Upper lobe of right lung (tissue), 1 donor: ENCODE measurements at regions not wholly inside any gene's neighbourhood (a gene's known extent, or its start where the extent isn't known, plus 50 kb on each side); places are given as distances from the start of the nearest gene placed in this dataset.

Source experiments
- ATAC-seq: fragments of 200-7000 bp; cut with Tn5 transposase; one replicate; pipeline ENCODE4 v1.9.1; 2020; ENCODE audit warnings: mild to moderate bottlenecking, moderate library complexity
- DNase-seq: peaks from one replicate; pipeline ENCODE4 v3.0.0-alpha.2; 2020
- H3K27ac ChIP-seq: fragments of 200-600 bp; one replicate; pipeline ENCODE4 v1.8.0; 2022
- H3K27me3 ChIP-seq: fragments of 200-600 bp; one replicate; pipeline ENCODE4 v1.8.0; 2022; ENCODE audit warnings: mild to moderate bottlenecking
- H3K36me3 ChIP-seq: fragments of 200-600 bp; one replicate; pipeline ENCODE4 v1.8.0; 2022
- H3K4me1 ChIP-seq: fragments of 200-600 bp; one replicate; pipeline ENCODE4 v1.8.0; 2022
- H3K4me3 ChIP-seq: fragments of 200-600 bp; one replicate; pipeline ENCODE4 v1.8.0; 2022; ENCODE audit warnings: mild to moderate bottlenecking
- H3K9me3 ChIP-seq: fragments of 200-600 bp; one replicate; pipeline ENCODE4 v1.8.0; 2022
- CTCF ChIP-seq: fragments of 200-600 bp; IDR thresholded peaks from one replicate; pipeline ENCODE4 v1.8.0; 2022; ENCODE audit warnings: antibody characterized with exemption
- intact Hi-C: fragments of 100-400 bp; cut with DNase I; formaldehyde crosslinking; loops from one replicate; pipeline ENCODE4 v1.11.0; 2022
- donor health status: DM: no; HTN: yes; CAD: no; lungs with severe emphysema.

- Histone ChIP-seq H3K4me3 (no peak overlapping the region), H3K27ac (no peak overlapping the region), H3K9me3 (peaks cover 8% of the 10 kb centered on the region), H3K36me3 (no peaks in the 10 kb centered on the region), H3K27me3 (no peaks in the 10 kb centered on the region), H3K4me1 (no peaks in the 10 kb centered on the region)
- no peak for TF ChIP-seq CTCF
- intact Hi-C loops = no loop called here
- no peak for ATAC-seq
- DNase-seq = no peak
These were observed 176.3 kb downstream of the ZMAT3 start for GRCh38 chr3:178895178-178895789.
